Neural progenitor cell (in vitro differentiated cells): ENCODE measurements at regions not wholly inside any gene's neighbourhood (a gene's known extent, or its start where the extent isn't known, plus 50 kb on each side); places are given as distances from the start of the nearest gene placed in this dataset.

ENCODE experiments used
- DNase-seq: peaks from one replicate; pipeline ENCODE4 v3.0.0-alpha.2; 2016; ENCODE audit warnings: low spot score
- H2AFZ ChIP-seq: fragments of 200-600 bp; sonication (generic); replicated peaks from 2 replicates; pipeline ENCODE4 v1.6.1; 2016; ENCODE audit warnings: antibody characterized with exemption
- H3F3A ChIP-seq: fragments of 200-600 bp; sonication (generic); 2 replicates; pipeline ENCODE4 v1.6.1; 2016; ENCODE audit warnings: antibody characterized with exemption, low read depth
- H3K27ac ChIP-seq: fragments of 200-600 bp; sonication (generic); 2 replicates; pipeline ENCODE4 v1.5.1; 2016; ENCODE audit warnings: mild to moderate bottlenecking
- H3K27me3 ChIP-seq: fragments of 200-600 bp; sonication (generic); 2 replicates; pipeline ENCODE4 v1.6.1; 2016; ENCODE audit warnings: mild to moderate bottlenecking, moderate library complexity
- H3K36me3 ChIP-seq: fragments of 200-600 bp; sonication (generic); 2 replicates; pipeline ENCODE4 v1.5.1; 2016
- H3K4me1 ChIP-seq: fragments of 200-600 bp; sonication (generic); 2 replicates; pipeline ENCODE4 v1.6.1; 2016; ENCODE audit warnings: mixed run types
- H3K4me2 ChIP-seq: fragments of 200-600 bp; sonication (generic); 2 replicates; pipeline ENCODE4 v1.6.1; 2016
- H3K4me3 ChIP-seq: fragments of 200-600 bp; sonication (generic); 2 replicates; pipeline ENCODE4 v1.5.1; 2016
- H3K79me2 ChIP-seq: fragments of 200-600 bp; sonication (generic); 2 replicates; pipeline ENCODE4 v1.6.1; 2016; ENCODE audit warnings: low read depth
- H3K9ac ChIP-seq: fragments of 200-600 bp; sonication (generic); 2 replicates; pipeline ENCODE4 v1.6.1; 2016
- H3K9me3 ChIP-seq: fragments of 200-600 bp; sonication (generic); 2 replicates; pipeline ENCODE4 v1.5.1; 2016; ENCODE audit warnings: low read depth
- H4K20me1 ChIP-seq: fragments of 200-600 bp; sonication (generic); 2 replicates; pipeline ENCODE4 v1.6.1; 2016; ENCODE audit warnings: low read depth
- H3K27ac Mint-ChIP-seq: 3 replicates; pipeline ENCODE4 v1.8.0; 2021; ENCODE audit warnings: mixed read lengths
- H3K27me3 Mint-ChIP-seq: 2 replicates; pipeline ENCODE4 v1.8.0; 2022; ENCODE audit warnings: low read depth, mild to moderate bottlenecking, inconsistent platforms, moderate library complexity, mixed read lengths; ENCODE audit not compliant: insufficient read depth
- H3K36me3 Mint-ChIP-seq: 3 replicates; pipeline ENCODE4 v1.8.0; 2021; ENCODE audit warnings: mixed read lengths
- H3K4me1 Mint-ChIP-seq: 3 replicates; pipeline ENCODE4 v1.8.0; 2021; ENCODE audit warnings: mixed read lengths
- H3K4me3 Mint-ChIP-seq: 3 replicates; pipeline ENCODE4 v1.8.0; 2021; ENCODE audit warnings: mild to moderate bottlenecking, moderate library complexity, mixed read lengths
- H3K9me3 Mint-ChIP-seq: 3 replicates; pipeline ENCODE4 v1.8.0; 2020; ENCODE audit warnings: mixed read lengths
- CTCF ChIP-seq: fragments of 200-600 bp; sonication (generic); IDR thresholded peaks from 2 replicates; pipeline ENCODE4 v1.5.1; 2017; ENCODE audit warnings: antibody characterized with exemption, mild to moderate bottlenecking
- EZH2 ChIP-seq: fragments of 200-600 bp; sonication (generic); IDR thresholded peaks from 2 replicates; pipeline ENCODE4 v1.6.1; 2017; ENCODE audit warnings: antibody characterized with exemption, mild to moderate bottlenecking, moderate library complexity
- EZH2phosphoT487 ChIP-seq: fragments of 200-600 bp; sonication (generic); IDR thresholded peaks from 2 replicates; pipeline ENCODE4 v1.6.1; 2017; ENCODE audit warnings: antibody characterized with exemption

- no peaks in the 10 kb centered on the region for H3K27me3 ChIP-seq
- H3K4me1 ChIP-seq: no peaks in the 10 kb centered on the region
- no peak overlapping the region for H3K9ac ChIP-seq
- no peak overlapping the region for H3K4me2 ChIP-seq
- Mint-ChIP-seq H3K9me3 (no peaks in the 10 kb centered on the region), H3K27me3 (no peaks in the 10 kb centered on the region), H3K4me3 (no peak overlapping the region), H3K36me3 (no peaks in the 10 kb centered on the region), H3K27ac (no peak overlapping the region), H3K4me1 (peaks cover 4% of the 10 kb centered on the region)
- no peak for DNase-seq
- no peaks in the 10 kb centered on the region for H3K9me3 ChIP-seq
- no peak overlapping the region for H3K4me3 ChIP-seq
- no peaks in the 10 kb centered on the region for H3F3A ChIP-seq
- no peak overlapping the region for H2AFZ ChIP-seq
- H3K27ac ChIP-seq: no peak overlapping the region
- no peaks in the 10 kb centered on the region for H3K36me3 ChIP-seq
- H3K79me2 ChIP-seq: no peaks in the 10 kb centered on the region
- no peaks in the 10 kb centered on the region for H4K20me1 ChIP-seq
- no peak for TF ChIP-seq EZH2phosphoT487
- TF ChIP-seq CTCF: no peak
- TF ChIP-seq EZH2: no peak
Measured at GRCh38 chr16:76749780-76750375, 441.1 kb upstream of the MON1B start.

- Histone ChIP-seq H2AFZ (no peak overlapping the region), H3K4me2 (no peak overlapping the region), H3K27ac (no peak overlapping the region), H3K9me3 (no peaks in the 10 kb centered on the region), H3K4me3 (no peak overlapping the region), H3K27me3 (no peaks in the 10 kb centered on the region), H3K36me3 (no peaks in the 10 kb centered on the region), H3F3A (no peaks in the 10 kb centered on the region), H3K4me1 (no peaks in the 10 kb centered on the region), H3K9ac (no peak overlapping the region), H4K20me1 (no peaks in the 10 kb centered on the region), H3K79me2 (no peaks in the 10 kb centered on the region)
- no peak for DNase-seq
- no peaks in the 10 kb centered on the region for H3K36me3 Mint-ChIP-seq
- H3K4me3 Mint-ChIP-seq: no peak overlapping the region
- no peaks in the 10 kb centered on the region for H3K27me3 Mint-ChIP-seq
- no peaks in the 10 kb centered on the region for H3K4me1 Mint-ChIP-seq
- H3K9me3 Mint-ChIP-seq: no peaks in the 10 kb centered on the region
- no peak for TF ChIP-seq EZH2phosphoT487
- no peak for TF ChIP-seq CTCF
- TF ChIP-seq EZH2: no peak
- no peak overlapping the region for H3K27ac Mint-ChIP-seq
Measured at GRCh38 chr16:76755496-76755895, 435.5 kb upstream of the MON1B start.

GRCh38 chr16:76756423-76756822 lies 434.6 kb upstream of the MON1B start:
- Histone ChIP-seq H2AFZ (no peak overlapping the region), H3F3A (no peaks in the 10 kb centered on the region), H3K79me2 (no peaks in the 10 kb centered on the region), H3K4me1 (no peaks in the 10 kb centered on the region), H3K4me3 (no peak overlapping the region), H4K20me1 (no peaks in the 10 kb centered on the region), H3K9ac (no peak overlapping the region), H3K27ac (no peak overlapping the region), H3K4me2 (no peak overlapping the region), H3K36me3 (no peaks in the 10 kb centered on the region), H3K27me3 (no peaks in the 10 kb centered on the region), H3K9me3 (no peaks in the 10 kb centered on the region)
- Mint-ChIP-seq H3K9me3 (no peaks in the 10 kb centered on the region), H3K36me3 (no peaks in the 10 kb centered on the region), H3K4me1 (no peaks in the 10 kb centered on the region), H3K4me3 (no peak overlapping the region), H3K27ac (no peak overlapping the region), H3K27me3 (peaks cover 2% of the 10 kb centered on the region)
- TF ChIP-seq EZH2phosphoT487 (no peak), EZH2 (no peak), CTCF (no peak)
- no peak for DNase-seq
